H1 (cell line): ENCODE measurements at regions not wholly inside any gene's neighbourhood (a gene's known extent, or its start where the extent isn't known, plus 50 kb on each side); places are given as distances from the start of the nearest gene placed in this dataset.

Experiments used
- CTCF ChIA-PET: fragments of 300-600 bp; sonication (Branson Sonifier 250); formaldehyde crosslinking; loops from one replicate; lab custom pipeline; 2021; ENCODE audit not compliant: partially characterized antibody; lab: Charles Lee
- POLR2A ChIA-PET: fragments of 300-600 bp; sonication (Branson Sonifier 250); formaldehyde crosslinking; loops from one replicate; lab custom pipeline; 2021; ENCODE audit warnings: inconsistent platforms; ENCODE audit not compliant: partially characterized antibody; lab: Charles Lee
- DNase-seq, 2 experiments: peaks; one replicate each; pipeline versions ENCODE4 v3.0.0 to v3.0.0-alpha.2; 2010 to 2022; ENCODE audit warnings: low spot score in 2 of 2, low read depth in 1 of 2, mixed read lengths in 1 of 2
- FAIRE-seq: peaks from 2 replicates; lab custom pipeline; 2011; peaks lifted over from hg19 to GRCh38; lab: Jason Lieb, UNC
- H2AFZ ChIP-seq: 2 replicates; pipeline ENCODE4 v1.8.1; 2012; ENCODE audit warnings: low read length, inconsistent platforms
- H2AK5ac ChIP-seq: 2 replicates; pipeline ENCODE4 v1.6.1; 2013; ENCODE audit warnings: low read depth, low read length
- H2BK120ac ChIP-seq: replicated peaks from 2 replicates; pipeline ENCODE3; 2013; ENCODE audit warnings: low read depth, low read length, inconsistent platforms
- H2BK12ac ChIP-seq: 2 replicates; pipeline ENCODE4 v1.6.1; 2013; ENCODE audit warnings: low read depth, low read length
- H2BK15ac ChIP-seq: 2 replicates; pipeline ENCODE4 v1.6.1; 2013; ENCODE audit warnings: low read length
- H2BK20ac ChIP-seq: 2 replicates; pipeline ENCODE4 v1.6.1; 2013; ENCODE audit warnings: low read length
- H2BK5ac ChIP-seq: 2 replicates; pipeline ENCODE4 v1.6.1; 2013; ENCODE audit warnings: low read depth, low read length
- H3K14ac ChIP-seq: 2 replicates; pipeline ENCODE4 v1.6.1; 2013; ENCODE audit warnings: inconsistent platforms; ENCODE audit not compliant: insufficient read length
- H3K18ac ChIP-seq: 2 replicates; pipeline ENCODE4 v1.6.1; 2013; ENCODE audit warnings: low read length; ENCODE audit errors: extremely low read depth
- H3K23ac ChIP-seq: 2 replicates; pipeline ENCODE4 v1.6.1; 2013; ENCODE audit warnings: inconsistent platforms; ENCODE audit not compliant: insufficient read length
- H3K23me2 ChIP-seq: 2 replicates; pipeline ENCODE4 v1.6.1; 2013; ENCODE audit warnings: low read depth, low read length
- H3K27ac ChIP-seq: 2 replicates; pipeline ENCODE4 v1.6.1; 2011; ENCODE audit warnings: low read depth, low read length, inconsistent platforms
- H3K27me3 ChIP-seq, 4 experiments: replicated peaks in 1 of 4; 1 replicate in 1 of 4; 2 replicates in 3 of 4; pipeline versions ENCODE4 v1.6.1 to v1.8.1; 2011 to 2013; ENCODE audit warnings: low read length in 3 of 4, mild to moderate bottlenecking in 3 of 4, inconsistent platforms in 2 of 4, mixed read lengths in 2 of 4, moderate library complexity in 1 of 4; ENCODE audit not compliant: control insufficient read depth in 3 of 4, insufficient read depth in 3 of 4; ENCODE audit errors: extremely low read depth in 1 of 4
- H3K36me3 ChIP-seq, 4 experiments: 2 replicates each; pipeline versions ENCODE4 v1.6.1 to v1.8.1; 2011 to 2013; ENCODE audit warnings: mild to moderate bottlenecking in 4 of 4, low read length in 3 of 4, moderate library complexity in 2 of 4, control low read depth in 1 of 4, inconsistent platforms in 1 of 4; ENCODE audit not compliant: insufficient read depth in 4 of 4, control insufficient read depth in 2 of 4
- H3K4ac ChIP-seq: replicated peaks from 2 replicates; pipeline ENCODE3; 2013; ENCODE audit warnings: low read length, low read depth, mixed read lengths, inconsistent platforms; ENCODE audit not compliant: insufficient read length
- H3K4me1 ChIP-seq, 4 experiments: replicated peaks in 1 of 4; 1 replicate in 1 of 4; 2 replicates in 3 of 4; pipeline versions ENCODE4 v1.6.1 to v1.8.1; 2011 to 2013; ENCODE audit warnings: low read length in 3 of 4, inconsistent platforms in 2 of 4, mixed read lengths in 1 of 4; ENCODE audit not compliant: insufficient read depth in 4 of 4, control insufficient read depth in 3 of 4
- H3K4me2 ChIP-seq, 2 experiments: 2 replicates each; pipeline versions ENCODE4 v1.6.1 to v1.8.1; 2011 to 2013; ENCODE audit warnings: low read depth in 2 of 2, low read length in 2 of 2, control low read depth in 1 of 2, inconsistent platforms in 1 of 2, mild to moderate bottlenecking in 1 of 2; ENCODE audit not compliant: insufficient read depth in 1 of 2
- H3K4me3 ChIP-seq, 4 experiments: fragments of 200-600, 300-600 bp in 1 of 4; sonication (generic), shearing (Covaris generic), sonication (Bioruptor Twin) in 1 of 4; 2 replicates each; pipeline versions ENCODE4 v1.5.1 to v1.8.1; 2011 to 2016; ENCODE audit warnings: low read length in 4 of 4, low read depth in 3 of 4, control low read depth in 2 of 4, inconsistent platforms in 2 of 4, mild to moderate bottlenecking in 2 of 4, mixed read lengths in 1 of 4, moderate library complexity in 1 of 4; ENCODE audit not compliant: insufficient read depth in 2 of 4; ENCODE audit errors: extremely low read depth in 1 of 4
- H3K56ac ChIP-seq: replicated peaks from 2 replicates; pipeline ENCODE3; 2013; ENCODE audit warnings: low read depth, mild to moderate bottlenecking, mixed read lengths, low read length, inconsistent platforms; ENCODE audit not compliant: insufficient read length
- H3K79me1 ChIP-seq: 2 replicates; pipeline ENCODE4 v1.6.1; 2013; ENCODE audit warnings: low read depth, low read length, control low read depth
- H3K79me2 ChIP-seq, 2 experiments: 2 replicates each; pipeline versions ENCODE4 v1.6.1 to v1.8.1; 2012 to 2013; ENCODE audit warnings: low read length in 2 of 2, mild to moderate bottlenecking in 2 of 2, inconsistent platforms in 1 of 2; ENCODE audit not compliant: insufficient read depth in 2 of 2, control insufficient read depth in 1 of 2
- H3K9ac ChIP-seq, 4 experiments: replicated peaks in 1 of 4; 1 replicate in 1 of 4; 2 replicates in 3 of 4; pipeline versions ENCODE4 v1.6.1 to v1.8.1; 2011 to 2013; ENCODE audit warnings: low read depth in 3 of 4, low read length in 3 of 4, control low read depth in 2 of 4, mild to moderate bottlenecking in 2 of 4, moderate library complexity in 2 of 4, inconsistent platforms in 1 of 4; ENCODE audit errors: extremely low read depth in 1 of 4
- H3K9me3 ChIP-seq, 2 experiments: 2 replicates each; pipeline versions ENCODE4 v1.6.1 to v1.8.1; 2012 to 2013; ENCODE audit warnings: mild to moderate bottlenecking in 2 of 2, moderate library complexity in 2 of 2, control low read depth in 1 of 2, inconsistent platforms in 1 of 2, low read depth in 1 of 2, low read length in 1 of 2, mixed read lengths in 1 of 2; ENCODE audit not compliant: insufficient read depth in 2 of 2
- H4K20me1 ChIP-seq, 2 experiments: replicated peaks in 1 of 2; 2 replicates each; pipeline versions ENCODE3 to v1.8.1; 2011 to 2013; ENCODE audit warnings: inconsistent platforms in 2 of 2, low read length in 2 of 2, mild to moderate bottlenecking in 1 of 2; ENCODE audit not compliant: insufficient read depth in 2 of 2, control insufficient read depth in 1 of 2
- H4K5ac ChIP-seq: 2 replicates; pipeline ENCODE4 v1.6.1; 2013; ENCODE audit warnings: low read length, low read depth, mixed read lengths, inconsistent platforms; ENCODE audit not compliant: insufficient read length
- H4K8ac ChIP-seq: 2 replicates; pipeline ENCODE4 v1.8.0; 2013; ENCODE audit warnings: mild to moderate bottlenecking, moderate library complexity, low read length, inconsistent platforms; ENCODE audit not compliant: insufficient read depth; ENCODE audit errors: extremely low read depth
- H4K91ac ChIP-seq: replicated peaks from 2 replicates; pipeline ENCODE3; 2013; ENCODE audit warnings: low read length, mixed read lengths, inconsistent platforms; ENCODE audit not compliant: insufficient read length
- CHD1 ChIP-seq: IDR thresholded peaks from 2 replicates; pipeline ENCODE4 v1.6.1; 2012; ENCODE audit warnings: low read depth, low read length, improper control_type of control experiment
- CREB1 ChIP-seq: IDR thresholded peaks from 2 replicates; pipeline ENCODE4 v1.6.1; 2012; ENCODE audit warnings: inconsistent platforms
- KDM1A ChIP-seq: fragments of 200-600, 300-600 bp; sonication (generic); IDR thresholded peaks from 2 replicates; pipeline ENCODE4 v1.7.1; 2016; ENCODE audit warnings: mild to moderate bottlenecking, low read length, borderline replicate concordance
- MAX ChIP-seq: IDR thresholded peaks from 2 replicates; pipeline ENCODE4 v1.6.1; 2012; ENCODE audit warnings: inconsistent platforms
- SIN3A ChIP-seq, 2 experiments: IDR thresholded peaks in 1 of 2; conservative IDR thresholded peaks in 1 of 2; 2 replicates each; pipeline ENCODE4 v1.6.1; 2011 to 2012; ENCODE audit warnings: low read length in 2 of 2, improper control_type of control experiment in 1 of 2, low read depth in 1 of 2, mild to moderate bottlenecking in 1 of 2
- SIX5 ChIP-seq: IDR thresholded peaks from 2 replicates; pipeline ENCODE4 v1.6.1; 2011; ENCODE audit warnings: mild to moderate bottlenecking, low read depth, low read length
- SP2 ChIP-seq: IDR thresholded peaks from 2 replicates; pipeline ENCODE4 v1.6.1; 2012; ENCODE audit warnings: mild to moderate bottlenecking, low read length, inconsistent platforms
- WGBS, 2 experiments: shearing (Covaris generic) in 1 of 2; methylation state at CpG; one replicate each; pipeline versions ENCODE4 v1.1.6 to v1.1.7; 2013 to 2015; ENCODE audit warnings: low lambda C conversion rate in 2 of 2, mixed read lengths in 2 of 2, inconsistent platforms in 1 of 2, low coverage in 1 of 2, missing lambda C conversion rate in 1 of 2; ENCODE audit not compliant: insufficient replicate concordance in 2 of 2, insufficient coverage in 1 of 2, insufficient read length in 1 of 2; ENCODE audit errors: extremely low coverage in 1 of 2, missing lambda C conversion rate in 1 of 2; 5-methylcytosine and 5-hydroxymethylcytosine counted together

- no peak for FAIRE-seq
- TF ChIP-seq CREB1 (no peak), SP2 (no peak), SIN3A (conservative IDR thresholded peaks at IDR 0.05 in 1 of 2, IDR thresholded peaks at IDR 0.05 in 1 of 2; ENCODE audit: low read depth in 1 of 2, low read length in 2 of 2) (no peak), SIX5 (no peak), CHD1 (no peak), KDM1A (no peak), MAX (no peak)
- TF ChIP-seq, all 59 proteins: peak for 0
Measured at GRCh38 chr10:28872587-28873165, 195.4 kb downstream of the BAMBI start.

More at GRCh38 chr10:28872587-28873165, 195.4 kb downstream of the BAMBI start:
- no peak overlapping the region for H3K14ac ChIP-seq
- no peaks in the 10 kb centered on the region for H3K79me2 ChIP-seq
- H4K8ac ChIP-seq, result no peak overlapping the region
- no peak overlapping the region for H4K5ac ChIP-seq
- no peak overlapping the region for H2BK20ac ChIP-seq
- ChIA-PET CTCF (interaction anchor here (0.6 to 0.9 kb wide), 3 partner anchors 130 to 192 kb away, joined by 3 to 4 read pairs (median 3); no protein-coding TSS in a partner anchor), POLR2A (interaction anchor here (1.3 kb wide), 1 partner anchor 12 kb away, joined by 4 read pairs; no protein-coding TSS in a partner anchor)
- H3K18ac ChIP-seq, result no peak overlapping the region
- H2BK12ac ChIP-seq, result no peak overlapping the region
- no peaks in the 10 kb centered on the region for H3K23me2 ChIP-seq
- H4K20me1 ChIP-seq, result no peaks in the 10 kb centered on the region
- no peak overlapping the region for H3K56ac ChIP-seq
- no peak overlapping the region for H3K4me3 ChIP-seq
- H3K4me2 ChIP-seq, result no peak overlapping the region
- no peaks in the 10 kb centered on the region for H3K79me1 ChIP-seq
- H3K9ac ChIP-seq, result no peak overlapping the region
- no peak overlapping the region for H3K27ac ChIP-seq
- no peaks in the 10 kb centered on the region for H3K9me3 ChIP-seq
- H2BK120ac ChIP-seq, result no peak overlapping the region
- H2BK15ac ChIP-seq, result no peak overlapping the region
- peaks cover 0 to 6% (median 3%) of the 10 kb centered on the region in 4 experiments; a peak in 3 of 7 replicates for H3K4me1 ChIP-seq
- H3K4ac ChIP-seq, result no peak overlapping the region
- H3K36me3 ChIP-seq, result no peaks in the 10 kb centered on the region
- no peaks in the 10 kb centered on the region for H3K27me3 ChIP-seq
- H2AFZ ChIP-seq, result no peak overlapping the region
- H4K91ac ChIP-seq, result no peak overlapping the region
- no peak overlapping the region for H2AK5ac ChIP-seq
- no peak overlapping the region for H2BK5ac ChIP-seq
- no peak for DNase-seq
- no peak overlapping the region for H3K23ac ChIP-seq
- 95% methylated on average over 5 of the region's 5 CpGs; no CpG with 5 or more reads in 1 of the 2 experiments for WGBS, 2 experiments
